ENCODE measurements at regions not wholly inside any gene's neighbourhood (a gene's known extent, or its start where the extent isn't known, plus 50 kb on each side); places are given as distances from the start of the nearest gene placed in this dataset.
A peak's percentile ranks its signal among the peaks of the same experiment; 100 is the strongest.
"Not testable (repeated sequence)": the region's sequence is repeated elsewhere in the genome, so short reads cannot be mapped to it uniquely, and the experiment has no call there.

- DNase-seq (ENCODE audit: low spot score): no peak
These were observed 1532.3 kb downstream of the PCDH9 start for GRCh38 chr13:65697843-65698242.

GRCh38 chr13:65679240-65679639 lies 1550.9 kb downstream of the PCDH9 start:
- no peak for DNase-seq (ENCODE audit: low spot score)

GRCh38 chr13:65677906-65678305 lies 1552.2 kb downstream of the PCDH9 start:
- DNase-seq (ENCODE audit: low spot score): peak; percentile 4

- not testable (repeated sequence) for DNase-seq (ENCODE audit: low spot score)
These were observed 1554.8 kb downstream of the PCDH9 start for GRCh38 chr13:65675383-65675782.

- DNase-seq (ENCODE audit: low spot score): no peak
These were observed 1560.0 kb downstream of the PCDH9 start for GRCh38 chr13:65670014-65670625.

- DNase-seq (ENCODE audit: low spot score): no peak
These were observed 1569.4 kb downstream of the PCDH9 start for GRCh38 chr13:65660731-65661130.

GRCh38 chr13:65656740-65657329 lies 1573.3 kb downstream of the PCDH9 start:
- DNase-seq (ENCODE audit: low spot score): peak; percentile 31

GRCh38 chr13:65653613-65654012 lies 1576.5 kb downstream of the PCDH9 start:
- DNase-seq (ENCODE audit: low spot score): no peak

GRCh38 chr13:65650321-65650720 lies 1579.8 kb downstream of the PCDH9 start:
- DNase-seq (ENCODE audit: low spot score): no peak

GRCh38 chr13:65642996-65643395 lies 1587.1 kb downstream of the PCDH9 start:
- no peak for DNase-seq (ENCODE audit: low spot score)

- no peak for DNase-seq (ENCODE audit: low spot score)
These were observed 1587.8 kb downstream of the PCDH9 start for GRCh38 chr13:65642301-65642700.

- DNase-seq (ENCODE audit: low spot score): peak; percentile 60
These were observed 1591.5 kb downstream of the PCDH9 start for GRCh38 chr13:65638572-65639168.

GRCh38 chr13:65633806-65634205 lies 1596.3 kb downstream of the PCDH9 start:
- DNase-seq (ENCODE audit: low spot score): no peak

GRCh38 chr13:65631078-65631477 lies 1599.1 kb downstream of the PCDH9 start:
- DNase-seq (ENCODE audit: low spot score): no peak

GRCh38 chr13:65629926-65630325 lies 1600.2 kb downstream of the PCDH9 start:
- no peak for DNase-seq (ENCODE audit: low spot score)

GRCh38 chr13:65623148-65623547 lies 1607.0 kb downstream of the PCDH9 start:
- DNase-seq (ENCODE audit: low spot score): no peak

GRCh38 chr13:65615506-65615905 lies 1614.6 kb downstream of the PCDH9 start:
- DNase-seq (ENCODE audit: low spot score): no peak

- DNase-seq (ENCODE audit: low spot score): peak; percentile 34
These were observed 1617.1 kb downstream of the PCDH9 start for GRCh38 chr13:65613004-65613403.

- DNase-seq (ENCODE audit: low spot score): no peak
These were observed 1620.8 kb downstream of the PCDH9 start for GRCh38 chr13:65609350-65609749.

- DNase-seq (ENCODE audit: low spot score): no peak
These were observed 1623.5 kb downstream of the PCDH9 start for GRCh38 chr13:65606622-65607021.

- no peak for DNase-seq (ENCODE audit: low spot score)
These were observed 1624.7 kb downstream of the PCDH9 start for GRCh38 chr13:65605396-65605795.

GRCh38 chr13:65603160-65603559 lies 1627.0 kb downstream of the PCDH9 start:
- DNase-seq (ENCODE audit: low spot score): no peak

- DNase-seq (ENCODE audit: low spot score): no peak
These were observed 1628.3 kb downstream of the PCDH9 start for GRCh38 chr13:65601855-65602254.

Measured in HT-29 (cell line).